GM03348 (cell line): ENCODE measurements at regions not wholly inside any gene's neighbourhood (a gene's known extent, or its start where the extent isn't known, plus 50 kb on each side); places are given as distances from the start of the nearest gene placed in this dataset.
"Not testable (repeated sequence)": the region's sequence is repeated elsewhere in the genome, so short reads cannot be mapped to it uniquely, and the experiment has no call there.

Experiments used
- DNase-seq: peaks from one replicate; pipeline ENCODE4 v3.0.0; 2012; ENCODE audit warnings: low spot score

DNA sequence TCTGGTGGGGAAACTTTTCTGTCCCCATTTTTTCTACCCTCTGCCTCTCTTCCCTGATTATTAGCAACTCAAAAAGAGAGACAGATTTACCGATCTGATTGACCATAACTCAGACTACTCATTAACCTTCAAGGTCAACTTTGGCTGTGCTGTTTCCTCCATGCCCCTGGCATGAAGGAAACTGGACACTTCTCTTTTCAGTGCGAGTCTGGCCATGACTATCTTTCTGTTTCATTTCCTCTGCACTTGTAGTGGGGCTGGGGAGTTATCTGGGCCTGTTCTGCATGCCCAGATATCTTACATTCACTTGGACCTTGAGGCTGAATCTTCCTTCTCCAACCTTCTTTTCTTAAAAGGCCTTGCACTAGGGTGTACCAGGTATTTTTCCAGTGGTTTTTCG, 76.9 kb upstream of the SLCO2A1 start:
- DNase-seq: no peak

DNA sequence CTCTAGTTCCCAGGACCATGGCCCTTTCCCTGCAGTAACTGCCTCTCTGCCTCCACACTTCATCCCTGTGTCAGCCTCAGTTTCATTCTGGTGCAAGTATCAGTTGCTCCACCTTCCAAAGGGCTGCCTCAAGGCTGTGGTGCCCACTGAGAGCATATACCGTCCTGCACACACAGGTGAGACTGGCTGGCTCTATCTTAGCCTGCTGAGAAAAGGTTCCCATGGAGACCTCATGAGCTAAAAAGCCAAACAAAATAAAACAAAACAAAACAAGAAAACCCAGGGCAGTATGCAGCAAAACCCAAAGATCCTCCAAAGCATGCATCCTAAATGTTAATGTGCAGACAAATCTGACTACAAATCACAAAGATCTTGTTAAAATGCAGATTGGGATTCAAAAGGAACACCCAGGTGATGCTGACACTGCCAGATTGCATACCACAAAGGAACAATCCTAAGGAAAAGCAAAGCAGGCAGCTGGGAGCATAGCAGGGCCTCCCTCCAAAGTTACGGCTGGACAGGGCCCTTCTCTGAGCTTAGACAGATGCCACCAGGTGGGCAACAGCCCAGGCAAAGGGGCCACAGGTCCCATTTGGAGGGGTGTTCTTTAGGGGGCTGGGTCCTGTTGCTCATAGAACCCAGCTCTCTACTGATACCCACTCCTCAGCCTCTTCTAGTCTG, 76.3 kb upstream of the SLCO2A1 start:
- DNase-seq: no peak

DNA sequence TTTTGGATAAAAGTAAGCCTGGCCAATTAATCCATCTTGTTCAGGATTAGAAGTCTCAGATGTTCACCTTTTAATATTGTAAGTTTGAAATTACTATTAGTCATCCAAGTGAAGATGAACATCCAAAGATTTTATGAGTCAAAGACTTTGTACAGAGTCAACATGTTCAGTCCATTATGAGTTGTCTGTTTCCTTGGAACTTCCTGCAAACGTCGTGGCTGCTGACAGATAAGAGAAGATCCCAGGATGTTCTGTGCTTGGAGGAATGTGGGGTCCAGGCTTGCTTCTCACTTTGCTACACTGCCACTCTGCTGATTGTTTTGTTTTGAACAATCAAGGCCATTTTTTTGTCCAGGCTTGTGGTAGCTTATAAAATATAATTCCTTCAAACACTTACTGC, 74.3 kb upstream of the SLCO2A1 start:
- DNase-seq: peak; percentile 31

DNA sequence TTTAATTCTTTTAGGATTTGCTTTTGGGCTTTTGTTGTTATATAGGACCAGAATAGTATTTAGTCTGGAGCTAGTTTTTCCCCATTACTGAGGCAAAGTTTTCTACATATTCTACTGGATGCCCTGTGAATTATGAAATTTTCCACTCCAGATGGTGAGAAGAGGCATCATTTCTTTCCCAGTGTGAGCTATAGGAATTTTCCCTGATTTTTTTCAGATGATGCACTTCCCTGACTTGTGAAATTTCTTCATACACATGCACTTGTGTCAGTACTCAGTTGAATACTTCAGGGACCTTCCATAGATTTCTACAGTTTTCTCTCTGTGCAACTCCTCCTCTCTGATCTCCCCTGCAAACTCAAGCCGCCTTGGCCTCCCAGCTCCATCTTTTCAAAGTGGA, 73.7 kb upstream of the SLCO2A1 start:
- DNase-seq: peak; percentile 6

DNA sequence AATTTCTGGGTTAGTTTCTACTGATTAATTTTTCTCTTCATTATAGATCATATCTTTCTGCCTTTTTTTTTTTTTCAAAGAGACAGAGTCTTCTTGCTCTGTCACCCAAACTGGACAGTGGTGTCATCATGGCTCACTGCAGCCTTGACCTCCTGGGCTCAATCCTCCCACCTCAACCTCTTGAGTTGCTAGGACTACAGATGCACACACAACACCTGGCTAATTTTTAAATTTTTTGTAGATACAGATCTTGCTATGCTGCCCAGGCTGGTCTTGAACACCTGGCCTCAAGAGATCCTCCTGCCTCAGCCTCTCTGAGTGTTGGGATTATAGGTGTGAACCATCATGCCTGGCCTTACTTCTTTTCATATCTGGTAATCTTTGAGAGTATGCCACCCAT, 73.3 kb upstream of the SLCO2A1 start:
- DNase-seq: no peak

DNA sequence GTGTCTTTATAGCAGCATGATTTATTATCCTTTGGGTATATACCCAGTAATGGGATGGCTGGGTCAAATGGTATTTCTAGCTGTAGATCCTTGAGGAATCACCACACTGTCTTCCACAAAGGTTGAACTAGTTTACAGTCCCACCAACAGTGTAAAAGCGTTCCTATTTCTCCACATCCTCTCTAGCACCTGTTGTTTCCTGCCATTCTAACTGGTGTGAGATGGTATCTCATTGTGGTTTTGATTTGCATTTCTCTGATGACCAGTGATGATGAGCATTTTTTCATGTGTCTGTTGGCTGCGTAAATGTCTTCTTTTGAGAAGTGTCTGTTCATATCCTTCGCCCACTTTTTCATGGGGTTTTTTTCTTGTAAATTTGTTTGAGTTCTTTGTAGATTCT, 66.5 kb upstream of the SLCO2A1 start:
- not testable (repeated sequence) for DNase-seq

DNA sequence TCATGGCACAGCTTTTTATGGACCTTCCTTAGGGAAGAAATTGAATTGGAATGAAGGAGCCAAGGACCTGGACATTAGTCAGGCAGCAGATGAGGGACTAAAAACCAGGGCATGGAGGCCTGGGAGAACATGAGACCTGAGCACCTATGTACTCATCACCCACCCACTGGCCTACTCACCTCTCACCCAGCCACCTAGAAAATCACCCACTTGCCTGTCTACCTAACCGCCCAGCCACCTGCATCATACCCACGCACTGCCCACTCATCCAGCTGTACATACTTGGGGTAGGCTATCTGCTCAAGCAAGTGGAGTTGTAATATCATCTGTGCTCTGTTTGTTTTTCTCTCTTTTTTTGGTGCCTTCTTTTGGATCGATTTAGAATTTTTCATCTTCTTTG, 65.3 kb upstream of the SLCO2A1 start:
- DNase-seq: peak; percentile 0

DNA sequence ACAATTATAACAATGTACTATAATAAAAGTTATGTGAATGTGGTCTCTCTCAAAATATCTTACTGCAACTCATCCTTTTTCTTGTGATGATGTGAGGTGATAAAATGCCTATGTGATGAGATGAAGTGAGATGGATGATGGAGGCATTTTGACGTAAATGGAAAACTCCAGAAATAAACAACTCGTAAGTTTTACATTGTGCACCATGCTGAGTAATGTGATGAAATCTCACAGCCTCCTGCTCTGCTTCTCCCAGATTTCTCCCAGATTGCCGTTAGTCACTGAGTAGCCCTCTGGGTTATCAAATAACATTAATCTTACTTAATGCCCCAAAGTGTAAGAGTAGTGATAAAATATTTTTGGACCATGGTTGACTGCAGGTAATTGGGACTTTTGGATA, 64.8 kb upstream of the SLCO2A1 start:
- peak; percentile 35 for DNase-seq

DNA sequence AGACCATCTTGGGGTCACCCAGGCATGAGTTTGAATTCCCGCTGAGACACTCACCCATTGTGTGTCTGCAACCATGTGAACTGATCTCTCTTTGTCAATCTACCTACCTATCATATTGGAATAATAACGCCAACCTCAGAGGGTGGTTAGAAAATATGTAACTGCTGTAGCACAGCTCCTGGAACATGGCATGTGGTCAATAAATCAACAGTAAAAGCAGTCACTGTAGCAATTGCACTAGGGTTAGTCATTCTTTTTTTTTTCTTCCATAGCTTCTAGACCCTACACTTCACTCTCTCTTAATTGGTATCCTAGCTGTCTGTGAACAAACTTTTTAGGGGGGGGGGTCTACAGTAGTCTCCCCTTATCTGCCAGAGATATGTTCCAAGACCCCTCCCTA, 64.2 kb upstream of the SLCO2A1 start:
- peak; percentile 25 for DNase-seq

DNA sequence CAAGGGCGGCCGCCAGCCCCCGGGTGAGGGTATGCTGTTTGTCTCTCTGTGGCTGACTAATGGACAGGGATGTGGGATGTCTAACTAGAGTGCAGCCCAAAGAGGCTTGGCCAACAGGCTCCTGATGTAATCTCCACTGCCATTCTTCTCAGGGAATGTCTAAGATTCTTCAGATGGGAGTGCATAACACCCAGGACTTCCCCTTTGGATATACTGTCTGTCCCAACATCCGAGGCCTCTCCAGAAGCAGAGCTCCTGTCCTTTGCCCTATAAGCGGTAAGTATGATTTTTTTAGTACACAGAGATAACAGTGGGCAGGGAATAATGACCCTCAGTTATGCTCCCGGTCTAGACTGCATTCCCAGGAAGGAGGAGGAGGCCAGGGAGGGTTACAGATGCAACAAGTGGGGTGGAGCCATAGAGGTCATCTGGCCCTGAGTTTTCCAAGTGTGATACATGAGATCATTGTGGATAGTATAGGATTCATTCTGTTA, 62.5 kb upstream of the SLCO2A1 start:
- DNase-seq: peak; percentile 21

DNA sequence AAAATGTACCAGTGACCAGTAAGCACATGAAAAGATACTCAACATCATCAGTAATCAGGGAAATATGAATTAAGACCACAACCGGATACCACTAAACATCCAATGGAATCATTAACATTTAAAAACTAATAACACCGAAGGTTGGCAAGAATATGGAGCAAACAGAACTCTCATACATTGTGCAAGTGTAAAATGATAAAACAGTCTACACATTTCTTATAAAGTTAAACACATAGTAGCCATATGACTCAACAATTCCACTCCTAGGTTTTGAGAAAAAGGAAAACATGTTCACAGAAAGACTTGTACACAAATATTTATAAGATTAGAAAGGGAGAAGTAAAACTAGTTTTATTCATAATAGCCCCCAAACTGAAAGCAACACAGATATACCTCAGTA, 60.3 kb upstream of the SLCO2A1 start:
- DNase-seq: peak; percentile 7

DNA sequence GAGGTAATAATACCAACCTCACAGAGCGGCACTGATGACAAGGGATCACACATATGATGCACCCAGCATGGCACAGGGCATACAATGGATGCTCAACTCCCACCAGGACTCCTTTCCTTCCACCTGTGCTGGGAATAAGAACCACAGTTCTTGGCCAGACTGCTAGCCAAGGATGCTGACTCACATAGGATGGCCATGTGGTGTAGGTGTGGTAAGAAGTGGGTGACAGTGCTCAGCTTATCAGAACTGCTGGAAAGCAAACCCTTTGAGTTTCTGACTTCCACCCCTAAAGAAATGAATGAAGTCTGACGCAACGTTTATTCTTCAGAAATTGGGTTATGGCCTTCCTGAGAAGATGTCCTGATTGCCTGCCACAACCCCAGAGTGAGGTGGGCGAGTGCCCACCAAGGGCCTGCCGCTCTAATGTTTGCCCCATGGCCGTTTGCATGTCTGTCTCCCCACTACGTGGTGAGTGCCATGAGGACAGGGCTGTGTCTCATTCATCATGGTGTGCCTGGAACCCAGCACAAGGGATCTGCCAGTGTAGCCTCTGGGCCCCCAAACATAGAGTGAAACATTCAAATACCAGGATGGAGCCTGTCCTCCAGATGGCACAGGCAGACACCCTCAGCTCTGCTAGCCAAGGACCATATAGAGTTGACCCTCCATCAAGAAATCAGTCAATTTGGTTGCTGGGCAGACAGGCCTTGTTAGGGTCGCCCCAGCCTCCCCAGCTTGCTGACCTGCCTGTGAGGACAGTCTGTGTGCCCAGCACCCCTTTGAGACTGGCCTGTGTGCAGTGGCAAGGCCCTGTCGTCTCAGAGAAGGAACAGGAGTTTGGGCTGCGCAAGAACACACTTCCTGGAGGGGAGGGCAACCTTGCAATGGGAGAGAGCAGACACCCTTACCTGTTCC, 57.6 kb upstream of the SLCO2A1 start:
- no peak for DNase-seq

DNA sequence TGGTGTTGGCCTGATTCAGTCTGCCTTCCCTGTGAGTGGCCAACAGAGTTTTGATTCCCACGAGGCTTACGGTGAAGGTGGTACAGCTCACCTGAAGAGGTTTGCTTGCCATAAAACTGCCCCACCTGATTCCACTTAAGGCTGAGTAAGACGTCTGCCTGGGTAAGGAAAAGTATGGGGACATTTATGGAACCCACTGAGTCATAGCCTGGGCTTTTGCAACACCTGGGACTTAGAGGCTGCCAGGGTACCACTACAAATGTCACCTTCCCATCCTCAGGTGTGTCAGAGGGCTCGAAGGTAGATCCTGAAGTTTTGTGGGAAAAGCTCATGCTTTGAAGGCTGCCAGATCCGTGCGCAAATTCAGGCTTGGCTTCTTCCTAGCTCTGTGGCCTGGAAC, 56.9 kb upstream of the SLCO2A1 start:
- DNase-seq: no peak

DNA sequence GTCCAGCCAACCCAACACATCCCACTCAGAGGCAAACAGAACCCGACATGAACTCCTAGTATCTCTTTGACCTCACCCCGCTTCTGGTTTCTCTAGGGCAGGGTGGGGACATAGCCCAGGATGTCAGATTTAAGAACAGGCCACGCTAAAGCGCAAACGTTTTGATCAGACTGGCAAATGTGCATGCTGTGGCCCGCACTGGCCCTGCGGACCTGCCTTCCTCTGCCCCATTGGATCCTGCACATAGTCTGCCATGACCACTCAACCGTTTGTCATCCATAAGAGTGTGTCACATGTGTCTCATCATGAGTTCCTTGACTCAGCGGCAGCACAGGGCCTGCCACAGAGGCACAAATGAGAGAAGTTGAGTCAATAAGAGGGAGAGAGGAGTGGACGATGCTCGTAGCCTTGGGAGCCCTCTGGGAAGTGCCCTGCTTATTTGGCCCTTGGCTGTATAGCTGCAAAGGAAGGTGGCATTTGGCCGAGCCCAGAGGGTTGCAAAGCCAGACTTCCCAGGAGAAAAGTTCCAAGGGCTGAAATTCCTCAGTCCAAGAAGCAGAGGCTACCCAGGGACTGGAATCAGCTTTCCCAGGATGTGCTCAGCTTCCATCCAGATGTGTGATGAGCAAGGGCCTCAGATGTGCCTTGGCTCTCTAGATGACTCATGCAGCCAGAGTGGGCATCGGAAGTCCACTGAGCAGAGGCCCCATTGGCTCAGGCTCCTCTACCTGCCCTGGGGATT, 55.5 kb upstream of the SLCO2A1 start:
- peak; percentile 41 for DNase-seq

DNA sequence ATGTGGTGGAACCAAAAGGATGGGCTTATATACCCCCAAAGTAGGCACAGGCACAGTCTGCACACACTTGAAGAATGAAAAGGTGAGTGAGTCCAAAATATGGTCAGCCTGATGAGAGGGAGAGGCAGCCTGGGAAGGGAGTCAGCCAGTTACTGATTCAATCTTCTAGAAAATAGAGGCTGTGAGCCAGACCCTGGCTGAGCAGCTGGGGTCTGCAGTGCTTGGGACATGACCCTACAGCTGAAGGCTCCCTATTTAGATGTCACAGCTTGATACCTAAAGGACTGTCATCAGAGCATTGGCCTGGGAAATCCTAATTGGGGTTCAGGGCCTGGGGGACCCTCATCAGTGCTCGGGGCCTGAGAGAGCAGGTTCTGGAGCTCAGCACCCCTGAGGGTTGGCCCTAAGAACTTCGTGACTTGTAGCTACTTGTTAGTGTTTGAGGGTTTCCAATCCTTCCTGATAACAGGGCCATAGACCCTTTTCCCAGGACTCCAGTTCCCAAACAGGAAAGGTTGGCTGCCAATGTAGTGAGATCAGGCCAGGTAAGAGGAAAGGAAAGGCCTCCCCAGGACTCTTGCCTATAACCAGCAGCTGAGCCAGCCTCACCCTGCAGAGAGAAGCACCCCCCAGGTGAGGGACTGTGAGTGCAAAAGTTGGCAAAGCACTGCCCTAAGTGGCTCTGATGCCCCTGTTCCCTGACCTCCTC, 54.7 kb upstream of the SLCO2A1 start:
- no peak for DNase-seq

DNA sequence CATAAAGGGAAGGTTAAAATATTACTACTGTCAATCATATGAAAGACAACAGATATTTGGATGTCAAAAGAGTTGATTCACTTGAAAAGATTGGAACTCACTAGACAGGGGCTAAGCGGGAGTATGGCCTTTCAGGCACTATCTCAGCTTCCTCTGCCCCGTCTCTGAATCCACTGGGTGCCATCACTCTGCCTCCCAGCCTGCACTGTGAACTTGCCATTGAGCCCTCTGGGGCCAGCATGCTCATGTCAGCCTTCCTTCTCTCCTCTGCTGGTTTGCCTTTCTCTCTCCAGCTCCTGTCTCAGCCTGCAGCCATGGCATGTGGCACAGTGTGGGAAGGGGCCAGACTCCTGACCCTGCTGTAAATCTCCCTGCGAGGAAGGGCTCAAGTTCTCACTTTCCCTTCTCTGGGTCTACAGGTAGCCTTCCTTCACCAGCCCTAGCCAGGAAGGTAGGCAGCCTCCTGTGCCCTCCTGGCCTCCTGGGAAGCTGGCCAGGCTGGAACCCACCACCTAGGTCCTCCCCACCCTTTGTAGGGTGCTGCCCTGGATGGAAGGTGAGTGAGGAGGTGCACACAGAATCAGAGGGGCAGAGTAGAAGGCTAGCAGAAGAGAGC, 54.0 kb upstream of the SLCO2A1 start:
- no peak for DNase-seq

DNA sequence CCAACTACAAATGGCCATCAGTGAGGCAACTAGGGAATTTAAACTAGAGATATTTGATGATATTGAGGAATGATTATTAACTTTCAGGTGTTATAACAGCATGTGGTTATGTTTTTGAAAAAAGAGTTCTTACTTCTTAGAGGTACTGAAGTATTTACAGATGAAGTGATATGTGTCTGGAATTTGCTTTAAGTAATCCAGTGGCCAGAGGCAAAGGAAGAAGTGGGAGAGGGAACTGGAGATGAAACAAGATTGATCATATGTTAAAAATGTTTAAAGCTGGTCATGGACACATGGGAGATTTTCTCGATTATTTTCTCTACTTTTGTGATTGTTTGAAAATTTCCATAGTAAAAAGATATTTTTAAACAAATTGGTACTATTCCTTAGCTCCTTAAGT, 53.3 kb upstream of the SLCO2A1 start:
- DNase-seq: no peak

DNA sequence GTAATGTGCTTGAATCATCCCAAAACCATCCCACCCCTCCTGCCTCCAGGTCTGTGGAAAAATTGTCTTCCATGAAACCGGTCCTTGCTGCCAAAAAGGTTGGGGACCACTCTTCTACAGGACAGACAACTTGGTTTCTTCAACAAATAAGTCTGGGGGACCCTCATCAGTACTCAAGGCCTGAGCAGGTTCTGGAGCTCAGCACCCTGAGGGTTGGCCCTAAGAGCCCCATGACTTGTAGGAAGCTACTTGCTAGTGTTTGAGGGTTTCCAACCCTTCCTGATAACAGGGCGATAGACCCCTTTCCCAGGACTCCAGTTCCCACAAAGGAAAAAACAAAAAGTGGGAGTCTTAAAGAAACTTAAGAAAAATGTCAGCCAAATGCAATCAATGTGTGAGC, 52.9 kb upstream of the SLCO2A1 start:
- DNase-seq: no peak

DNA sequence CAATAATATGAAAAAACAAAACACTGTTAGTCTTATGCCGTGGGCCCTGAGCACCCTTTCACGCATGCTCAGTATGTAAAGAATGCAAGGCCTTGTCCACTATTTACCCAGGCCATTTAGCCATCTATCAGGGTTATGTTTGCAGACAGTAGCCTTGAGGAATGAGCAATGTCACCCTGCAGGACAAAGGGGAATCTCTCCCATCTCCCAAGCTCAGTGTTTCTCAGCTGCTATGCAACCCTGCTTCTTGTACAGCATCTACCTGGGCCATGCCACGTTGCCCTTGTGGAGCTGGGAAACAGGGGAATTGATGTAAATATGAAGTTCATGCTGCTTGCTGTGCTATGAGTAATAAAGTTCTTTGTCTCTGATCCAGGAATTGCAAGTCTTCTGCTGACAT, 51.5 kb upstream of the SLCO2A1 start:
- no peak for DNase-seq

DNA sequence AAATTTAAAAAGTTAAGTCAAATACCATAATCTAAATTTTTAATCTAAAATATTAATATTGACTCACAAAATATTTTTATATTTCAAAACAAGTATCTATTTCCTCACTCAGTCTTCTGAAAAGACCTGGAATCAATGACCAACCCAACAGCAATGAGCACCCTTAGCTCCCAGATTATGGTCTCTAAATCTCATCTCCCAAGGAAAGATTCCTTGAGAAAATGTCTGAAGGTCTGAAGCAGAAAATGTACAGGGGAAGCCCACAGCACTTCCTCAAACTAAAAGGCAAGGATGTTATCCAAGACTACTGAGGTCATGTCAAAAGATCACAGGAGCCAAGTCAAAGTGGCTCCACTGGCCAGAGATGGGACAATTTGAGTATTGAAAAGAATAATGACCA, 51.0 kb upstream of the SLCO2A1 start:
- no peak for DNase-seq

DNA sequence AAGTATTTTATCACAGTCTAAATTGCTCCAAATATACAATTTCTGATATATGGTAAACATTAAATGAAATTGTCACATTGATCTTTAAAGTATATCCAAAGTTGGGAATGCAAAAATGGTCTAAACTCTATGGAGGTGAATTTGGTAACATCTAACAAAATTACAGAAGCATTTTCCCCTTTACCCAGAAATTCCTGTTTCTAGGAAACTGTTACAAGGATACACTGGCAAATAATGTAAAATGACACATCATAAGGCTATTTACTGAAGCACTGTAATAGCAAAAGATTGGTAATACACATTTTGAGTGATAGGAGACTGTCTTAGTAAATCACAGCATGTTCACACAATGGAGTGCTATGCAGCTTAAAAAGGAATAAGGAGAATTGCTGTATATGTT, 50.0 kb upstream of the SLCO2A1 start:
- no peak for DNase-seq
